Vagina (tissue), 2 donors: ENCODE measurements at regions not wholly inside any gene's neighbourhood (a gene's known extent, or its start where the extent isn't known, plus 50 kb on each side); places are given as distances from the start of the nearest gene placed in this dataset.
A peak's percentile ranks its signal among the peaks of the same experiment; 100 is the strongest.
"Not testable (repeated sequence)": the region's sequence is repeated elsewhere in the genome, so short reads cannot be mapped to it uniquely, and the experiment has no call there.

Experiments
- DNase-seq, 2 donors: peaks; one replicate each; pipeline ENCODE4 v3.0.0-alpha.2; 2017; ENCODE audit errors: extremely low spot score in 2 of 2
- H3K27ac ChIP-seq: fragments of 200-600 bp; sonication (generic); one replicate; pipeline ENCODE4 v1.5.1; 2019
- H3K27me3 ChIP-seq: fragments of 200-600 bp; sonication (generic); one replicate; pipeline ENCODE4 v1.5.1; 2019
- H3K36me3 ChIP-seq, 2 donors: fragments of 200-600 bp; sonication (generic); one replicate each; pipeline ENCODE4 v1.5.1; 2017 to 2019
- H3K4me1 ChIP-seq: fragments of 200-600 bp; sonication (generic); one replicate; pipeline ENCODE4 v1.5.1; 2019
- H3K4me3 ChIP-seq, 2 donors: fragments of 200-600 bp; sonication (generic); 1 replicate in 1 of 2; 2 replicates in 1 of 2; pipeline ENCODE4 v1.5.1; 2016 to 2019
- H3K9me3 ChIP-seq: fragments of 200-600 bp; sonication (generic); one replicate; pipeline ENCODE4 v1.5.1; 2019
- CTCF ChIP-seq, 3 experiments: fragments of 450-650 bp in 2 of 3; fragments of 200-600 bp in 1 of 3; sonication (generic) in 1 of 3; IDR thresholded peaks; one replicate each; pipeline ENCODE4 v1.5.1; 2017 to 2019; ENCODE audit warnings: antibody characterized with exemption in 3 of 3, mild to moderate bottlenecking in 2 of 3, moderate library complexity in 2 of 3
- POLR2A ChIP-seq, 2 donors: fragments of 450-650 bp; IDR thresholded peaks; one replicate each; pipeline ENCODE4 v1.6.1; 2017; ENCODE audit warnings: antibody characterized with exemption in 2 of 2, mild to moderate bottlenecking in 2 of 2, moderate library complexity in 2 of 2
- POLR2AphosphoS5 ChIP-seq, 2 donors: sonication (generic); formaldehyde crosslinking; IDR thresholded peaks; one replicate each; pipeline ENCODE4 v1.9.0; 2017; ENCODE audit warnings: antibody characterized with exemption in 2 of 2, mild to moderate bottlenecking in 2 of 2, low read depth in 1 of 2; ENCODE audit not compliant: insufficient read depth in 1 of 2
- intact Hi-C: fragments of 100-400 bp; cut with DNase I; formaldehyde crosslinking; loops from one replicate; pipeline ENCODE4 v1.15.1; 2023

GRCh38 chr5:6286404-6286803 is 91.9 kb downstream of the MED10 start:
- Histone ChIP-seq H3K36me3 (no peaks in the 10 kb centered on the region), H3K9me3 (no peaks in the 10 kb centered on the region), H3K27ac (no peak overlapping the region), H3K4me3 (no peak overlapping the region), H3K4me1 (no peaks in the 10 kb centered on the region), H3K27me3 (no peaks in the 10 kb centered on the region)
- no peak for TF ChIP-seq POLR2AphosphoS5 (IDR thresholded peaks at IDR 0.05; ENCODE audit: insufficient read depth in 1 of 2, low read depth in 1 of 2)
- TF ChIP-seq CTCF (IDR thresholded peaks at IDR 0.05), result no peak
- no peak for TF ChIP-seq POLR2A (IDR thresholded peaks at IDR 0.05)
- intact Hi-C loops, result no loop called here
- DNase-seq, result no peak

- H3K36me3 ChIP-seq, DNase-seq, H3K27me3 ChIP-seq, H3K27ac ChIP-seq, H3K9me3 ChIP-seq, H3K4me1 ChIP-seq, H3K4me3 ChIP-seq, intact Hi-C loops: not testable (repeated sequence)
These were observed 93.9 kb downstream of the MED10 start for GRCh38 chr5:6284491-6284890.

- Histone ChIP-seq H3K36me3 (no peaks in the 10 kb centered on the region), H3K27me3 (no peaks in the 10 kb centered on the region), H3K4me3 (no peak overlapping the region), H3K9me3 (no peaks in the 10 kb centered on the region), H3K27ac (no peak overlapping the region), H3K4me1 (no peaks in the 10 kb centered on the region)
- intact Hi-C loops, result no loop called here
- TF ChIP-seq CTCF (IDR thresholded peaks at IDR 0.05), result no peak
- no peak for TF ChIP-seq POLR2AphosphoS5 (IDR thresholded peaks at IDR 0.05; ENCODE audit: insufficient read depth in 1 of 2, low read depth in 1 of 2)
- TF ChIP-seq POLR2A (IDR thresholded peaks at IDR 0.05), result no peak
- DNase-seq, result no peak
These were observed 96.0 kb downstream of the MED10 start for GRCh38 chr5:6282352-6282751.

- Histone ChIP-seq H3K27me3 (no peaks in the 10 kb centered on the region), H3K4me3 (no peak overlapping the region)
- intact Hi-C loops, result no loop called here
These were observed 96.5 kb downstream of the MED10 start for GRCh38 chr5:6281818-6282217.

GRCh38 chr5:6280425-6281100 is 97.8 kb downstream of the MED10 start:
- no peak for TF ChIP-seq POLR2AphosphoS5 (IDR thresholded peaks at IDR 0.05; ENCODE audit: insufficient read depth in 1 of 2, low read depth in 1 of 2)
- TF ChIP-seq POLR2A (IDR thresholded peaks at IDR 0.05), result no peak
- TF ChIP-seq CTCF (IDR thresholded peaks at IDR 0.05), result no peak
- Histone ChIP-seq H3K4me1 (no peaks in the 10 kb centered on the region), H3K36me3 (no peaks in the 10 kb centered on the region), H3K27ac (no peak overlapping the region), H3K27me3 (no peaks in the 10 kb centered on the region), H3K9me3 (no peaks in the 10 kb centered on the region), H3K4me3 (no peak overlapping the region)
- DNase-seq, result peak in 1 of 2 donors; percentile 49
- intact Hi-C loops, result no loop called here

More at GRCh38 chr5:6281818-6282217, 96.5 kb downstream of the MED10 start:
- no peak overlapping the region for H3K27ac ChIP-seq
- peak in 1 of 2 donors; percentile 67 for DNase-seq
- no peak for TF ChIP-seq CTCF (IDR thresholded peaks at IDR 0.05)
- no peak for TF ChIP-seq POLR2A (IDR thresholded peaks at IDR 0.05)
- no peak for TF ChIP-seq POLR2AphosphoS5 (IDR thresholded peaks at IDR 0.05; ENCODE audit: insufficient read depth in 1 of 2, low read depth in 1 of 2)
- H3K4me1 ChIP-seq, result no peaks in the 10 kb centered on the region
- H3K36me3 ChIP-seq, result no peaks in the 10 kb centered on the region
- H3K9me3 ChIP-seq, result no peaks in the 10 kb centered on the region
